GM18873 (cell line): ENCODE measurements at regions not wholly inside any gene's neighbourhood (a gene's known extent, or its start where the extent isn't known, plus 50 kb on each side); places are given as distances from the start of the nearest gene placed in this dataset.
A peak's percentile ranks its signal among the peaks of the same experiment; 100 is the strongest.

ENCODE experiments used
- ATAC-seq: cut with Tn5 transposase; IDR thresholded peaks from one replicate; pipeline ENCODE4 v1.9.1; 2021; ENCODE audit warnings: mild to moderate bottlenecking, moderate library complexity, moderate number of reproducible peaks; ENCODE audit not compliant: unreplicated experiment, low FRiP score

- no peak for ATAC-seq
Observed at GRCh38 chr17:71974051-71974450, 146.8 kb upstream of the SOX9 start.

GRCh38 chr17:71975331-71975801, 145.5 kb upstream of the SOX9 start:
- no peak for ATAC-seq

GRCh38 chr17:71976011-71976649, 144.7 kb upstream of the SOX9 start:
- ATAC-seq: no peak

GRCh38 chr17:71978435-71978834, 142.4 kb upstream of the SOX9 start:
- no peak for ATAC-seq

GRCh38 chr17:71980171-71980570, 140.6 kb upstream of the SOX9 start:
- no peak for ATAC-seq

- ATAC-seq: no peak
Observed at GRCh38 chr17:71983828-71984227, 137.0 kb upstream of the SOX9 start.

- ATAC-seq: no peak
Observed at GRCh38 chr17:71985111-71986039, 135.4 kb upstream of the SOX9 start.

- no peak for ATAC-seq
Observed at GRCh38 chr17:71986886-71987285, 133.9 kb upstream of the SOX9 start.

- ATAC-seq: no peak
Observed at GRCh38 chr17:71987634-71988033, 133.2 kb upstream of the SOX9 start.

GRCh38 chr17:71989117-71989516, 131.7 kb upstream of the SOX9 start:
- ATAC-seq: no peak

GRCh38 chr17:71993363-71993762, 127.5 kb upstream of the SOX9 start:
- no peak for ATAC-seq

- no peak for ATAC-seq
Observed at GRCh38 chr17:71995590-71995989, 125.2 kb upstream of the SOX9 start.

- ATAC-seq: no peak
Observed at GRCh38 chr17:72004011-72004427, 116.8 kb upstream of the SOX9 start.

GRCh38 chr17:72004611-72005331, 116.0 kb upstream of the SOX9 start:
- peak; percentile 51 for ATAC-seq

GRCh38 chr17:72005332-72006163, 115.3 kb upstream of the SOX9 start:
- peak; percentile 49 for ATAC-seq

- no peak for ATAC-seq
Observed at GRCh38 chr17:72008236-72008876, 112.5 kb upstream of the SOX9 start.

- no peak for ATAC-seq
Observed at GRCh38 chr17:72011561-72011960, 109.3 kb upstream of the SOX9 start.

- no peak for ATAC-seq
Observed at GRCh38 chr17:72021417-72022041, 99.3 kb upstream of the SOX9 start.
